H1 (cell line): ENCODE measurements at regions not wholly inside any gene's neighbourhood (a gene's known extent, or its start where the extent isn't known, plus 50 kb on each side); places are given as distances from the start of the nearest gene placed in this dataset.

Experiments used
- CHD1 ChIP-seq: IDR thresholded peaks from 2 replicates; pipeline ENCODE4 v1.6.1; 2012; ENCODE audit warnings: low read depth, low read length, improper control_type of control experiment
- POLR2A ChIP-seq, 2 experiments: IDR thresholded peaks; 1 replicate in 1 of 2; 2 replicates in 1 of 2; pipeline ENCODE4 v1.6.1; 2011; ENCODE audit warnings: low read depth in 2 of 2, low read length in 2 of 2, mild to moderate bottlenecking in 2 of 2; ENCODE audit errors: control extremely low read depth in 1 of 2
- POU5F1 ChIP-seq: IDR thresholded peaks from 2 replicates; pipeline ENCODE4 v1.6.1; 2011; ENCODE audit warnings: low read depth, mild to moderate bottlenecking, low read length, moderate library complexity
- RNF2 ChIP-seq: fragments of 200-900, 300-1000 bp; sonication (generic); IDR thresholded peaks from 2 replicates; pipeline ENCODE4 v1.7.1; 2016; ENCODE audit warnings: borderline replicate concordance, low read depth, mild to moderate bottlenecking, antibody characterized with exemption, low read length; ENCODE audit not compliant: poor library complexity, severe bottlenecking; ENCODE audit errors: missing control alignments
- TAF1 ChIP-seq: IDR thresholded peaks from 2 replicates; pipeline ENCODE4 v1.6.1; 2011; ENCODE audit warnings: mild to moderate bottlenecking, low read depth, low read length

DNA sequence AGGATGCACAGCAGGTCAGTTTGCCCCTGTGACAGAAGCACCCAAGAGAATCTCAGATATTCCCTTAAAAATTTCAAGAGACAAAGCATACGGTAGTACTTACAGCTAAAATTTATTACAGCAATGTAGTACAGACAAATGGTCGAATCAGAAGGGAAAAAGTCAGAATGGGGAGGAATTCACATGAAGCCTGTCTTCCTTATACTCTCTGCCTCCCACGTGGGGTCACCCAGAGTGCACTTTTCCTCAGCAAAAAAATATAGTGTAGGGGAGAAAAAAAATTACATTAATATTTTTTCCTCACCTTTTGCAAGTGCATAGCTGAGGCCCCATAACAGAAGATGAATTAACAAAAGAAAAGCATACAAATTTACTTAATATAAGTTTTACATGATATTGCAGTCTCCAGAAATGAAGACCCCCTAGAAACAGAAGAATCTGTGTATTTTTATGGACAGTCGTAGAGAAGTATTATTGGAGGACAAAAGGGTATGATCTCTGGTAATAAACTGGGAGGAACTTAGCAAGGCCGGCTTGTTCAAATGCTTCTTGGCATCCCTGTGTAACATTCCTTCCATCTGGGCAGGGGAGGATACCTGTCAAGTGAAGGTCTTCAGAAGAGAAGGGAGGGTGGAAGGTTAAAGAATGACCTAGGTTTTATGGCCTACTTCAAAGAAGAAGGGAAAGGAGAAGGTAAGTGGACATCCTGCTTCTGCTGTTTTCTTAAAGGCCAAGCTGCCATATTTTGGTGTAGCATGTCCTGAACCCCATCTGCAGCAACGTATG, 270.6 kb upstream of the MAGI2 start:
- no peak for TF ChIP-seq TAF1
- TF ChIP-seq CHD1: no peak
- no peak for TF ChIP-seq POLR2A (IDR thresholded peaks at IDR 0.05; ENCODE audit: control extremely low read depth in 1 of 2, low read depth in 2 of 2, low read length in 2 of 2)
- no peak for TF ChIP-seq RNF2
- TF ChIP-seq POU5F1: no peak
